ENCODE measurements at regions not wholly inside any gene's neighbourhood (a gene's known extent, or its start where the extent isn't known, plus 50 kb on each side); places are given as distances from the start of the nearest gene placed in this dataset.

- Histone ChIP-seq H3K36me3 (ENCODE audit: insufficient read depth, low read length) (no peaks in the 10 kb centered on the region), H3K4me3 (ENCODE audit: low read depth in 1 of 2, low read length in 2 of 2) (no peak overlapping the region), H3K27ac (ENCODE audit: low read depth, low read length) (no peak overlapping the region), H3K27me3 (ENCODE audit: control insufficient read depth in 1 of 2, insufficient read depth in 2 of 2, low read length in 2 of 2) (no peaks in the 10 kb centered on the region), H3K9me3 (ENCODE audit: low read length) (no peaks in the 10 kb centered on the region), H3K4me1 (ENCODE audit: insufficient read depth, low read length) (peaks cover 6% of the 10 kb centered on the region), H3K9ac (ENCODE audit: low read length) (no peak overlapping the region)
Observed at GRCh38 chr15:93830221-93831080, 400.9 kb upstream of the MCTP2 start.

GRCh38 chr15:93829115-93829870 is 402.1 kb upstream of the MCTP2 start:
- peaks cover 6% of the 10 kb centered on the region for H3K4me1 ChIP-seq (ENCODE audit: insufficient read depth, low read length)
- H3K36me3 ChIP-seq (ENCODE audit: insufficient read depth, low read length): no peaks in the 10 kb centered on the region
- H3K27ac ChIP-seq (ENCODE audit: low read depth, low read length): no peak overlapping the region
- no peak overlapping the region for H3K4me3 ChIP-seq (ENCODE audit: low read depth in 1 of 2, low read length in 2 of 2)
- no peaks in the 10 kb centered on the region for H3K27me3 ChIP-seq (ENCODE audit: control insufficient read depth in 1 of 2, insufficient read depth in 2 of 2, low read length in 2 of 2)
- H3K9ac ChIP-seq (ENCODE audit: low read length): no peak overlapping the region
- no peaks in the 10 kb centered on the region for H3K9me3 ChIP-seq (ENCODE audit: low read length)

GRCh38 chr15:93826790-93827189 is 404.6 kb upstream of the MCTP2 start:
- no peaks in the 10 kb centered on the region for H3K9me3 ChIP-seq (ENCODE audit: low read length)
- H3K27ac ChIP-seq (ENCODE audit: low read depth, low read length): no peak overlapping the region
- H3K27me3 ChIP-seq (ENCODE audit: control insufficient read depth in 1 of 2, insufficient read depth in 2 of 2, low read length in 2 of 2): no peaks in the 10 kb centered on the region
- H3K4me1 ChIP-seq (ENCODE audit: insufficient read depth, low read length): peaks cover 6% of the 10 kb centered on the region
- H3K4me3 ChIP-seq (ENCODE audit: low read depth in 1 of 2, low read length in 2 of 2): no peak overlapping the region
- H3K36me3 ChIP-seq (ENCODE audit: insufficient read depth, low read length): no peaks in the 10 kb centered on the region
- H3K9ac ChIP-seq (ENCODE audit: low read length): no peak overlapping the region

- Histone ChIP-seq H3K9me3 (ENCODE audit: low read length) (no peaks in the 10 kb centered on the region), H3K4me1 (ENCODE audit: insufficient read depth, low read length) (peaks cover 6% of the 10 kb centered on the region), H3K36me3 (ENCODE audit: insufficient read depth, low read length) (no peaks in the 10 kb centered on the region), H3K4me3 (ENCODE audit: low read depth in 1 of 2, low read length in 2 of 2) (no peak overlapping the region), H3K9ac (ENCODE audit: low read length) (no peak overlapping the region), H3K27ac (ENCODE audit: low read depth, low read length) (no peak overlapping the region), H3K27me3 (ENCODE audit: control insufficient read depth in 1 of 2, insufficient read depth in 2 of 2, low read length in 2 of 2) (no peaks in the 10 kb centered on the region)
Observed at GRCh38 chr15:93826293-93826692, 405.1 kb upstream of the MCTP2 start.

- Histone ChIP-seq H3K4me3 (ENCODE audit: low read depth in 1 of 2, low read length in 2 of 2) (no peak overlapping the region), H3K4me1 (ENCODE audit: insufficient read depth, low read length) (peaks cover 6% of the 10 kb centered on the region), H3K36me3 (ENCODE audit: insufficient read depth, low read length) (no peaks in the 10 kb centered on the region), H3K9me3 (ENCODE audit: low read length) (no peaks in the 10 kb centered on the region), H3K27me3 (ENCODE audit: control insufficient read depth in 1 of 2, insufficient read depth in 2 of 2, low read length in 2 of 2) (no peaks in the 10 kb centered on the region), H3K27ac (ENCODE audit: low read depth, low read length) (no peak overlapping the region), H3K9ac (ENCODE audit: low read length) (no peak overlapping the region)
Observed at GRCh38 chr15:93825682-93826081, 405.7 kb upstream of the MCTP2 start.

DNA sequence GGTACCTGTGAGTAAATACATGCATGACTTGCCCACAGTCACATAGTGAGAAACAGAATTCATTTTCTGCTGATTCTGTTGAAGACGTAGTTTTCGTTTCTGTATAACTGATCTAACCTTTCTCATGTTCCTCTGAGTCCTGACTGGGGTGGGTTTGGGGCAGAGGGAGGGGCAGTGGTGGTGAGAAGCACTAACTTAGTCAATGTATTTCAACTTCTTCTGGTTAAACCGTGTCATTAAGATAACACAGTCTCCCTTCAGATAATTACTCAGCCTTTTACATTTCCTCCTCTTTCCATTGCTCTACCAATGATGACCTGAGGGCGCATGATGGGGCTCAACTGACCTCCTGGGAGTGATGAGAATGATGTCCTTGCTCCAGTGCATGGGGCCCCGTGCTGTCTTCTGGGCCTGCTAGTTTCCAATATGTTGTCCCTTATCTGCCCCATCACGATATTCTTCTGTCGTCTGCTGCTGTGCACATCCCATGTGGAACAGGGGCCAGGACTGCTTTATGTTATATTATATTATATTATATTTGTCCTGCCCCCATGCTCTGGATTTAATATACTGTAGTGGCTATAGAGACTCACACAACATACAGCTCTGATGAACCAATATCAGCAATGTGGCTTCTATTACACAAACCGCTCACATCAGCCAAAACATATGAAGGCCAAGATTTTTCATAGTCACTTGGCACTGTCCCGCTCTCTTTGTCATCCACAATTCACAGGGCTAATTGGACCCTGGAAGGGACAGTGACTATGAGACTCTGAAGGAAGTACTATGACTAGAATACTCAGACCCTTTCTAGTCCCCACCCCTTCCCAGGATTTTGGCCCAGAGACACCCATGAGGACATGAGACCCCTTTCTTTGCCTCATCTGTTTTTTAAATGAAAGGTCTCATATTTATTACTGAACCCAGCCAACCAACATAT is 407.1 kb upstream of the MCTP2 start:
- no peaks in the 10 kb centered on the region for H3K9me3 ChIP-seq (ENCODE audit: low read length)
- H3K4me3 ChIP-seq (ENCODE audit: low read depth in 1 of 2, low read length in 2 of 2): no peak overlapping the region
- peaks cover 6% of the 10 kb centered on the region for H3K4me1 ChIP-seq (ENCODE audit: insufficient read depth, low read length)
- no peak overlapping the region for H3K27ac ChIP-seq (ENCODE audit: low read depth, low read length)
- no peaks in the 10 kb centered on the region for H3K27me3 ChIP-seq (ENCODE audit: control insufficient read depth in 1 of 2, insufficient read depth in 2 of 2, low read length in 2 of 2)
- H3K9ac ChIP-seq (ENCODE audit: low read length): no peak overlapping the region
- H3K36me3 ChIP-seq (ENCODE audit: insufficient read depth, low read length): no peaks in the 10 kb centered on the region

- H3K27ac ChIP-seq (ENCODE audit: low read depth, low read length): no peak overlapping the region
- H3K36me3 ChIP-seq (ENCODE audit: insufficient read depth, low read length): no peaks in the 10 kb centered on the region
- H3K4me1 ChIP-seq (ENCODE audit: insufficient read depth, low read length): no peaks in the 10 kb centered on the region
- H3K9ac ChIP-seq (ENCODE audit: low read length): no peak overlapping the region
- H3K9me3 ChIP-seq (ENCODE audit: low read length): no peaks in the 10 kb centered on the region
- H3K4me3 ChIP-seq (ENCODE audit: low read depth in 1 of 2, low read length in 2 of 2): no peak overlapping the region
- no peaks in the 10 kb centered on the region for H3K27me3 ChIP-seq (ENCODE audit: control insufficient read depth in 1 of 2, insufficient read depth in 2 of 2, low read length in 2 of 2)
Observed at GRCh38 chr15:93820566-93820965, 410.8 kb upstream of the MCTP2 start.

DNA sequence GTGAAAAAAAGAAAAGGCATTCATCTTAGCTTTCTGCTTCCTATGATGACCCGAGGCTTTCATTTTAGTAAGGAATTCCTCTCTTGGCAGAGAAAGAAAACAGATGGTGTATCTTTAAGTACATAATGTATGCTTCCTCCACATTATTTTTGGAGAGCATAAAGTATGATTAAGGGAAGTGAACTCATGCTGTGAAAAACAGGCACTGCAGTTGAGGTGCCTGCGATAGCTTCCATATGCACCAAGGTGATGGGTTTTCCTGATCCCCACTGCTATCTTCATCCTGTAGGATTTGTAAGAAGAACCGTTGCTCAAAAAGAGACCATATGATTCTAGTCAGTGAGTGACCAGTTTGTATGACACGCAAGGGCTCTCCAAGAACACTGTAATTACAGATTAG is 411.5 kb upstream of the MCTP2 start:
- H3K4me3 ChIP-seq (ENCODE audit: low read depth in 1 of 2, low read length in 2 of 2): no peak overlapping the region
- no peaks in the 10 kb centered on the region for H3K27me3 ChIP-seq (ENCODE audit: control insufficient read depth in 1 of 2, insufficient read depth in 2 of 2, low read length in 2 of 2)
- H3K36me3 ChIP-seq (ENCODE audit: insufficient read depth, low read length): no peaks in the 10 kb centered on the region
- no peaks in the 10 kb centered on the region for H3K4me1 ChIP-seq (ENCODE audit: insufficient read depth, low read length)
- H3K9me3 ChIP-seq (ENCODE audit: low read length): no peaks in the 10 kb centered on the region
- H3K9ac ChIP-seq (ENCODE audit: low read length): no peak overlapping the region
- no peak overlapping the region for H3K27ac ChIP-seq (ENCODE audit: low read depth, low read length)

GRCh38 chr15:93816815-93817214 is 414.5 kb upstream of the MCTP2 start:
- Histone ChIP-seq H3K4me3 (ENCODE audit: low read depth in 1 of 2, low read length in 2 of 2) (no peak overlapping the region), H3K9ac (ENCODE audit: low read length) (no peak overlapping the region), H3K27ac (ENCODE audit: low read depth, low read length) (no peak overlapping the region), H3K27me3 (ENCODE audit: control insufficient read depth in 1 of 2, insufficient read depth in 2 of 2, low read length in 2 of 2) (no peaks in the 10 kb centered on the region), H3K36me3 (ENCODE audit: insufficient read depth, low read length) (no peaks in the 10 kb centered on the region), H3K9me3 (ENCODE audit: low read length) (no peaks in the 10 kb centered on the region), H3K4me1 (ENCODE audit: insufficient read depth, low read length) (no peaks in the 10 kb centered on the region)

- Histone ChIP-seq H3K9ac (ENCODE audit: low read length) (no peak overlapping the region), H3K4me1 (ENCODE audit: insufficient read depth, low read length) (no peaks in the 10 kb centered on the region), H3K36me3 (ENCODE audit: insufficient read depth, low read length) (no peaks in the 10 kb centered on the region), H3K27me3 (ENCODE audit: control insufficient read depth in 1 of 2, insufficient read depth in 2 of 2, low read length in 2 of 2) (no peaks in the 10 kb centered on the region), H3K27ac (ENCODE audit: low read depth, low read length) (no peak overlapping the region), H3K4me3 (ENCODE audit: low read depth in 1 of 2, low read length in 2 of 2) (no peak overlapping the region), H3K9me3 (ENCODE audit: low read length) (no peaks in the 10 kb centered on the region)
Observed at GRCh38 chr15:93811305-93811704, 420.1 kb upstream of the MCTP2 start.

DNA sequence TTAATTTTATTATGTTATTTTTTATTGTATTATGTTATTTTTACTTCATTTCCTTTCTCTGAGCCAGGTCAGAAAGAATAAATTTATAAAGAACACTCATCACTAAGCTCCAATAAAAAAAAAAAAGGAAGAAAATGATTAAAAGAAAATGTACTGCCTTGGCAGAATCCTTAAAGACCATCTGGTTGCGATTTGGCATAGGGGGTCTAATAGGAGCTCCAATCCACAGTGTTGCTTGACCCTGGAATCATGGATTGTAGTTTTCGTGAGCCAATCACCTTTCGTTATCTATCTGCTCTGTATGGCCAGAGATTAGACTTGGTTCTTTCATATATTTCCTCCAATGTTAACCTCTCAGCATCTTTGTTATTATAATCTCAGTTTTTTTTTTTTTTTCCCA is 421.8 kb upstream of the MCTP2 start:
- Histone ChIP-seq H3K4me1 (ENCODE audit: insufficient read depth, low read length) (no peaks in the 10 kb centered on the region), H3K27me3 (ENCODE audit: control insufficient read depth in 1 of 2, insufficient read depth in 2 of 2, low read length in 2 of 2) (no peaks in the 10 kb centered on the region), H3K4me3 (ENCODE audit: low read depth in 1 of 2, low read length in 2 of 2) (no peak overlapping the region), H3K9me3 (ENCODE audit: low read length) (no peaks in the 10 kb centered on the region), H3K9ac (ENCODE audit: low read length) (no peak overlapping the region), H3K27ac (ENCODE audit: low read depth, low read length) (no peak overlapping the region), H3K36me3 (ENCODE audit: insufficient read depth, low read length) (no peaks in the 10 kb centered on the region)

Measured in muscle layer of colon (tissue), 2 donors.